Peyer's patch (tissue), 4 donors: ENCODE measurements at regions not wholly inside any gene's neighbourhood (a gene's known extent, or its start where the extent isn't known, plus 50 kb on each side); places are given as distances from the start of the nearest gene placed in this dataset.

Experiments used
- DNase-seq, 3 donors: peaks; one replicate each; pipeline ENCODE4 v3.0.0-alpha.2; 2017 to 2019
- H3K27ac ChIP-seq, 4 donors: fragments of 200-600 bp; sonication (generic); one replicate each; pipeline ENCODE4 v1.5.1; 2016 to 2019
- H3K27me3 ChIP-seq, 2 donors: fragments of 200-600 bp; sonication (generic); one replicate each; pipeline ENCODE4 v1.5.1; 2019
- H3K36me3 ChIP-seq, 3 donors: fragments of 200-600 bp; sonication (generic); one replicate each; pipeline ENCODE4 v1.5.1; 2016 to 2019
- H3K4me1 ChIP-seq, 4 donors: fragments of 200-600 bp; sonication (generic); one replicate each; pipeline ENCODE4 v1.5.1; 2016 to 2019
- H3K4me3 ChIP-seq, 4 donors: fragments of 200-600 bp; sonication (generic); 1 replicate in 3 of 4; 2 replicates in 1 of 4; pipeline ENCODE4 v1.5.1; 2016 to 2019; ENCODE audit warnings: mild to moderate bottlenecking in 1 of 4
- H3K9me3 ChIP-seq, 4 donors: fragments of 200-600 bp; sonication (generic); one replicate each; pipeline ENCODE4 v1.5.1; 2016 to 2019; ENCODE audit warnings: mild to moderate bottlenecking in 1 of 4
- POLR2A ChIP-seq, 2 donors: fragments of 450-650 bp; IDR thresholded peaks; one replicate each; pipeline ENCODE4 v1.5.1; 2017; ENCODE audit warnings: antibody characterized with exemption in 2 of 2, mild to moderate bottlenecking in 2 of 2, moderate library complexity in 2 of 2
- TF ChIP-seq, protein P1 (sequence below), 6 experiments: fragments of 450-650 bp in 4 of 6; fragments of 200-600 bp in 2 of 6; sonication (generic) in 1 of 6; IDR thresholded peaks; one replicate each; pipeline ENCODE4 v1.5.1; 2017 to 2019; ENCODE audit warnings: antibody characterized with exemption in 6 of 6, mild to moderate bottlenecking in 3 of 6, moderate library complexity in 1 of 6

DNA sequence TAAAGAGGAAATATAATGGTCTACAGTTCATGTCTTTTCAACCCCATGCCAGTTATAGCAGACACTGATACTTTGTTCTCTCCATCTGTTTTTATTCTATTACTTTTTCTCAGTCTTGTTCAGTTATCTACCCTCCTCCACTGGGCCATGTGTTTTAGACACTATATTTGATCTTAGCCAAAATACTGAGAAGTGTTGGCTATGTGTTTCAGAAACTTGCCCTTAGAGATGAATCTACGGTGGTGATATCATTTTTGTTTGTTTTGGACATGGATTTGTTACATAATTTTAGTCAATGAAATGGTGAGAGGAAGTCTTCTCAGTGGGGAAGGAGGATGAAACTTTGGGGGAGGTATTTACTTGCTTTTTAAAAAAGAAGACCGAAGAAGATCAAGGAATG, 211.5 kb upstream of the DDX53 start:
- Histone ChIP-seq H3K9me3 (no peaks in the 10 kb centered on the region), H3K27me3 (no peaks in the 10 kb centered on the region), H3K36me3 (no peaks in the 10 kb centered on the region), H3K27ac (no peak overlapping the region), H3K4me3 (no peak overlapping the region), H3K4me1 (no peaks in the 10 kb centered on the region)
- TF ChIP-seq, protein P1, sequence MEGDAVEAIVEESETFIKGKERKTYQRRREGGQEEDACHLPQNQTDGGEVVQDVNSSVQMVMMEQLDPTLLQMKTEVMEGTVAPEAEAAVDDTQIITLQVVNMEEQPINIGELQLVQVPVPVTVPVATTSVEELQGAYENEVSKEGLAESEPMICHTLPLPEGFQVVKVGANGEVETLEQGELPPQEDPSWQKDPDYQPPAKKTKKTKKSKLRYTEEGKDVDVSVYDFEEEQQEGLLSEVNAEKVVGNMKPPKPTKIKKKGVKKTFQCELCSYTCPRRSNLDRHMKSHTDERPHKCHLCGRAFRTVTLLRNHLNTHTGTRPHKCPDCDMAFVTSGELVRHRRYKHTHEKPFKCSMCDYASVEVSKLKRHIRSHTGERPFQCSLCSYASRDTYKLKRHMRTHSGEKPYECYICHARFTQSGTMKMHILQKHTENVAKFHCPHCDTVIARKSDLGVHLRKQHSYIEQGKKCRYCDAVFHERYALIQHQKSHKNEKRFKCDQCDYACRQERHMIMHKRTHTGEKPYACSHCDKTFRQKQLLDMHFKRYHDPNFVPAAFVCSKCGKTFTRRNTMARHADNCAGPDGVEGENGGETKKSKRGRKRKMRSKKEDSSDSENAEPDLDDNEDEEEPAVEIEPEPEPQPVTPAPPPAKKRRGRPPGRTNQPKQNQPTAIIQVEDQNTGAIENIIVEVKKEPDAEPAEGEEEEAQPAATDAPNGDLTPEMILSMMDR (IDR thresholded peaks at IDR 0.05), result no peak
- TF ChIP-seq POLR2A (IDR thresholded peaks at IDR 0.05), result no peak
- no peak for DNase-seq

DNA sequence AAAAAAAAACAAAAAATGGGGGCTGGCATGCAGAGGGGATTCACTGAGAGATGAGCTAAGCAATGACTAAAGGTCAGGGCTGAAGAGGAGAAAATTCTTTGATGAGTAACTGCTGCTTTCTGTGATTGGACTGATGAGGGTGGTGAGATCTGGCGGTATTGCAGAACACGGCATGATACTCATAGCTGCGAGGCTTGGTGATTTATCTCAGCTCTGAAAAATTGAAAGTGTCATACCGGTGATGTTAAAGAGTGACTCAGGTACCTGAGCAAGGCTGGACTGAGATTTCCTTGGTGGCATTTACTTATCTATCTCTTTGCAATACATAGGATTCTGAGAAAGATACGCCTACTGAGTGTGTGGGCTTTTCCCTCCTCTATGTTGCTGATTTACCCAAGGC, 204.1 kb upstream of the DDX53 start:
- Histone ChIP-seq H3K9me3 (no peaks in the 10 kb centered on the region), H3K4me1 (no peaks in the 10 kb centered on the region), H3K36me3 (no peaks in the 10 kb centered on the region), H3K27ac (no peak overlapping the region), H3K4me3 (no peak overlapping the region), H3K27me3 (no peaks in the 10 kb centered on the region)
- TF ChIP-seq POLR2A (IDR thresholded peaks at IDR 0.05), result no peak
- TF ChIP-seq, protein P1 (IDR thresholded peaks at IDR 0.05), result no peak
- DNase-seq, result no peak

DNA sequence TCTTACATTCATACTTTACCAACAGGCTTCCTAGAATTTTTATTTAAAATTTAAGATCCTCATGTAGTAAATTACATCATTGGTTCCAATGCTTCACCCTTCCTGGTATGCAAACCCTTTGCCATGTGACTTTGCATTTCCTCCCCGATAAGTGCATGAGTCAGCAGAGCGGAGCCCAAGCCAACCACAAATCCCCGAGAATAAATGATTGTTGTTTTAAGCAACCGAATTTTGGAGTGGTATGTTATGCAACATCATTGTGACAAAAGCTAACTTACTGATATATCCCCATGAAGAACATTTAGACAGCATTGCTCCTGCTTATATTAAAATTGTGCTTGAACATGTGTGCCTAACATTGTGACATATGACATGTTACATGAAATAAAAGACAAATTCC, 199.4 kb upstream of the DDX53 start:
- Histone ChIP-seq H3K9me3 (no peaks in the 10 kb centered on the region), H3K27me3 (no peaks in the 10 kb centered on the region), H3K36me3 (no peaks in the 10 kb centered on the region), H3K27ac (no peak overlapping the region), H3K4me1 (no peaks in the 10 kb centered on the region), H3K4me3 (no peak overlapping the region)
- TF ChIP-seq, protein P1 (IDR thresholded peaks at IDR 0.05), result no peak
- TF ChIP-seq POLR2A (IDR thresholded peaks at IDR 0.05), result no peak
- DNase-seq, result no peak

DNA sequence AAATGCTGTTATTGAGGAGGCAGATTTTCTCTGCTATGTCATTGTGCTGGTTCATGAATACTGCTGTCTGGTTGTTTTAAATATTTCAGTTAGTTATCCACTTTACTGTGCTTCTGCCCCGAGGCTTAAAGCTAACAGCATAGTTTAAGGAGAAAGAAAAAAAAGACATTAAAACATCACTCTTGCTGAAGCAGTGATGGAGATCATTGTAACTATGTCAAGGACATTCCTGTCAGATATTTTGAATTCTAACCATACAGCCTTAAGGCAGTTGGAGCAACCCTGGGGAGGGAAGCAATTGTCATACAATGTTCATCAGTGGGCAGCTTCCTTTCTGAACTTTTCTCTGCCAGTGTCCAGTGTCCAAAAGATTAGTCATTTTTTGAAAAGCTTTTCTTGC, 199.0 kb upstream of the DDX53 start:
- Histone ChIP-seq H3K27me3 (no peaks in the 10 kb centered on the region), H3K36me3 (no peaks in the 10 kb centered on the region), H3K27ac (no peak overlapping the region), H3K4me1 (no peaks in the 10 kb centered on the region), H3K4me3 (no peak overlapping the region), H3K9me3 (no peaks in the 10 kb centered on the region)
- TF ChIP-seq POLR2A (IDR thresholded peaks at IDR 0.05), result no peak
- TF ChIP-seq, protein P1 (IDR thresholded peaks at IDR 0.05), result no peak
- no peak for DNase-seq

DNA sequence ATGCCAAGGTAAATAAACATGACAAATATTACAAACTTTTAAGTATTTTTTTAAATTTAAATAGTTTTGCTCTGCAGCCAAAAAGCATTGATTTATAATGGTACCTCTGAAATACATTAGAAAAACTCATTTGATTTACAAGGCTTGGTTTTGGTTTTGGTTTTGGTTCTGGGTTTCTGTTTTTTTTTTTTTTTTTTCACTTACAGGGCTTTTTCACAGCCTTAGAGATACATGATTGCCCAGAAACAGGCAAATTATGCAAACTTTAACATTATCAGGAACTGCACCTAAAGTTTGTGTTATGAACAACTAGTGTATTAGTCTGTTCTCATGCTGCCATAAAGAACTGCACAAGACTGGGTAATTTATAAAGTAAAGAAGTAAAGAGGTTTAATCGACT, 196.4 kb upstream of the DDX53 start:
- TF ChIP-seq, protein P1 (IDR thresholded peaks at IDR 0.05), result no peak
- no peak for TF ChIP-seq POLR2A (IDR thresholded peaks at IDR 0.05)
- Histone ChIP-seq H3K9me3 (no peaks in the 10 kb centered on the region), H3K27me3 (no peaks in the 10 kb centered on the region), H3K4me1 (no peaks in the 10 kb centered on the region), H3K27ac (no peak overlapping the region), H3K4me3 (no peak overlapping the region), H3K36me3 (no peaks in the 10 kb centered on the region)
- DNase-seq, result no peak

DNA sequence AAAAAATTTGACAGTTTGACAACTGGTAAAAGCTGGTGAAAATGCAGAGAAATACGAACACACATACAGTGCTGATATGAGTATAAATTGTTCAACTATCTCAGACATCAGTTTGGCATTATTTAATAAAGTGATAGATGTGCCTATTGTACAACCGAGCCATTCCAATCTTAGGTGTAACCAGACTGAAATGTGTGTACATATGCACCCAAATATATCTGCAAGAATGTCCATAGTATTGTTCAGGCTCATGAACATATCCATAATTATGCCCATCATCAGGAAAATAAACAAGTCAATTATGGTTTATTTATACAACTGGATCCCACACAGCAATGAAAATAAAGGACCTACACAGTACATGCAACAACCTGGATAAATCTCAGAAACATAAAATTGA, 188.9 kb upstream of the DDX53 start:
- H3K27me3 ChIP-seq, result no peaks in the 10 kb centered on the region
- DNase-seq, result no peak
- no peak overlapping the region for H3K27ac ChIP-seq
- H3K4me3 ChIP-seq, result no peak overlapping the region
- TF ChIP-seq, protein P1 (IDR thresholded peaks at IDR 0.05), result no peak
- no peak for TF ChIP-seq POLR2A (IDR thresholded peaks at IDR 0.05)
- no peaks in the 10 kb centered on the region for H3K9me3 ChIP-seq
- no peaks in the 10 kb centered on the region for H3K4me1 ChIP-seq
- H3K36me3 ChIP-seq, result no peaks in the 10 kb centered on the region
